Choroid plexus epithelial cell (primary cell): ENCODE measurements at regions not wholly inside any gene's neighbourhood (a gene's known extent, or its start where the extent isn't known, plus 50 kb on each side); places are given as distances from the start of the nearest gene placed in this dataset.

ENCODE experiments used
- DNase-seq: peaks from one replicate; pipeline ENCODE4 v3.0.0-alpha.2; 2010; ENCODE audit warnings: low read depth
- H3K4me3 ChIP-seq: 2 replicates; pipeline ENCODE4 v1.5.1; 2011; ENCODE audit warnings: low read depth, mild to moderate bottlenecking, control low read depth, low read length, moderate library complexity
- CTCF ChIP-seq: conservative IDR thresholded peaks from 2 replicates; pipeline ENCODE4 v1.5.1; 2011; ENCODE audit warnings: low read depth, mild to moderate bottlenecking, control low read depth, inconsistent platforms, low read length, moderate library complexity

DNA sequence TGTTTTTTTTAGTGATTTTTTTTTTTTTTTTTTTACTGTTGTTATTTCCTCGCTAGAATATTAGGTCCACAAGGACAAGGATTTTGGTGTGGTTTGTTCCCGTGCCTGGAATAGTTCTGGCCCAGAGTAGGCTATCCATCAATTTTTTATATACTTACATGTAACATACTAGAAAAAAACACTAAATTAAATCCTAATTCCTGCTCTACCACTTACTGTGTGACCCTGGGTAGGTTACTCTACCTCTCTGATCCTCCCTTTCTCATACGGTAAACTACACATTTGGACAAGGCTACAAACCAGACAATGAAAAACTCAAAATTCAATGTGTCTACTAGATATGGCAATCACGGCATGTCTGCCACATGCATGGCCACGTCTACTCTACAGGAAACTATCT lies 141.3 kb upstream of the ABCA1 start:
- no peak for TF ChIP-seq CTCF
- no peak overlapping the region for H3K4me3 ChIP-seq
- no peak for DNase-seq

GRCh38 chr9:105069696-105070095 lies 141.7 kb upstream of the ABCA1 start:
- no peak overlapping the region for H3K4me3 ChIP-seq
- TF ChIP-seq CTCF = no peak
- DNase-seq = peak; percentile 48

- DNase-seq = peak; percentile 32
- no peak overlapping the region for H3K4me3 ChIP-seq
- TF ChIP-seq CTCF = no peak
Observed at GRCh38 chr9:105070176-105070575, 142.2 kb upstream of the ABCA1 start.

- no peak overlapping the region for H3K4me3 ChIP-seq
- no peak for TF ChIP-seq CTCF
- no peak for DNase-seq
Observed at GRCh38 chr9:105072476-105072875, 144.5 kb upstream of the ABCA1 start.

DNA sequence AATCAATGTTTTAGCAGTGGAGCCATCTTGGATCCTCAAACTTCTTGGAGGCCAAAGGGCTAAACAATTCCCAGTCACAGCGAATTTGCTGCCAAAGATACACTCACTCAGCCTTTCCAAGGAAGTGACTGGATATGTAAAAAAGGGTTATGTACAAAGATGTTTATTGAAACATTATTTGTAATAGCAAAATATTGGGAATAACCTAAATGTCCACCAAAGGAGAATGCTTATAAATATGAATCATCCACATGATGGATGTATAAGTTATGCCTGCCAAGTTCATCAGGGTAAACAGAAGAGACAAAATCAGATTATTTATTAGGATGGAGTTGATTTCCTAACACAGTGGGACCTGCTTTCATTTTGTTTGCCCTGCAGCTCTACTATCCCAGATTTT lies 145.2 kb upstream of the ABCA1 start:
- H3K4me3 ChIP-seq = no peak overlapping the region
- no peak for TF ChIP-seq CTCF
- no peak for DNase-seq

- TF ChIP-seq CTCF = no peak
- no peak overlapping the region for H3K4me3 ChIP-seq
- DNase-seq = no peak
Observed at GRCh38 chr9:105074491-105074890, 146.5 kb upstream of the ABCA1 start.

- no peak for DNase-seq
- TF ChIP-seq CTCF = no peak
Observed at GRCh38 chr9:105076729-105077128, 148.8 kb upstream of the ABCA1 start.

More at GRCh38 chr9:105076729-105077128, 148.8 kb upstream of the ABCA1 start:
- H3K4me3 ChIP-seq = no peak overlapping the region
